Natural killer cell (primary cell): ENCODE measurements at regions not wholly inside any gene's neighbourhood (a gene's known extent, or its start where the extent isn't known, plus 50 kb on each side); places are given as distances from the start of the nearest gene placed in this dataset.

Source experiments
- ATAC-seq, 3 donors: fragments of 150-1000 bp in 2 of 3; fragments of 200-7000 bp in 1 of 3; cut with Tn5 transposase; 1 replicate in 1 of 3; 2 replicates in 2 of 3; pipeline ENCODE4 v1.10.0; 2021; ENCODE audit warnings: mild to moderate bottlenecking in 2 of 3, moderate library complexity in 2 of 3
- DNase-seq, 2 donors: peaks; one replicate each; pipeline versions ENCODE4 v3.0.0 to v3.0.0-alpha.2; 2013 to 2021; ENCODE audit warnings: mixed read lengths in 1 of 2
- H3K27ac ChIP-seq: one replicate; pipeline ENCODE4 v1.5.1; 2013; ENCODE audit warnings: mild to moderate bottlenecking, low read length
- H3K27me3 ChIP-seq: one replicate; pipeline ENCODE4 v1.6.1; 2013; ENCODE audit warnings: low read length; ENCODE audit not compliant: control insufficient read depth, insufficient read depth
- H3K36me3 ChIP-seq: one replicate; pipeline ENCODE4 v1.6.1; 2013; ENCODE audit warnings: low read length; ENCODE audit not compliant: control insufficient read depth, insufficient read depth
- H3K4me1 ChIP-seq: one replicate; pipeline ENCODE4 v1.6.1; 2013; ENCODE audit warnings: low read length; ENCODE audit not compliant: control insufficient read depth, insufficient read depth
- H3K4me3 ChIP-seq: one replicate; pipeline ENCODE4 v1.5.1; 2013; ENCODE audit warnings: low read length
- H3K9me3 ChIP-seq: one replicate; pipeline ENCODE4 v1.6.1; 2013; ENCODE audit warnings: low read length; ENCODE audit not compliant: control insufficient read depth, insufficient read depth
- H3K27ac Mint-ChIP-seq, 2 donors: one replicate each; pipeline ENCODE4 v1.8.0; 2022; ENCODE audit warnings: mild to moderate bottlenecking in 2 of 2, mixed read lengths in 2 of 2, moderate library complexity in 1 of 2
- H3K27me3 Mint-ChIP-seq, 2 donors: one replicate each; pipeline ENCODE4 v1.8.0; 2022; ENCODE audit warnings: low read depth in 2 of 2, mixed read lengths in 2 of 2
- H3K36me3 Mint-ChIP-seq: one replicate; pipeline ENCODE4 v1.8.0; 2022; ENCODE audit warnings: mixed read lengths
- H3K4me1 Mint-ChIP-seq, 2 donors: one replicate each; pipeline ENCODE4 v1.8.0; 2022; ENCODE audit warnings: mixed read lengths in 2 of 2
- H3K4me3 Mint-ChIP-seq: one replicate; pipeline ENCODE4 v1.8.0; 2022; ENCODE audit warnings: mild to moderate bottlenecking, moderate library complexity, mixed read lengths
- H3K9me3 Mint-ChIP-seq, 2 donors: one replicate each; pipeline ENCODE4 v1.8.0; 2022; ENCODE audit warnings: mixed read lengths in 2 of 2
- WGBS: methylation state at CpG from one replicate; pipeline ENCODE4 v1.1.7; 2013; ENCODE audit warnings: missing lambda C conversion rate; ENCODE audit not compliant: insufficient coverage; 5-methylcytosine and 5-hydroxymethylcytosine counted together
- intact Hi-C: fragments of 100-400 bp; cut with micrococcal nuclease; formaldehyde crosslinking; loops from one replicate; pipeline ENCODE4 v1.14.2; 2022
- TF ChIP-seq, protein P1 (sequence below): fragments of 200-600 bp; IDR thresholded peaks from one replicate; pipeline ENCODE4 v1.8.0; 2022; ENCODE audit warnings: antibody characterized with exemption

DNA sequence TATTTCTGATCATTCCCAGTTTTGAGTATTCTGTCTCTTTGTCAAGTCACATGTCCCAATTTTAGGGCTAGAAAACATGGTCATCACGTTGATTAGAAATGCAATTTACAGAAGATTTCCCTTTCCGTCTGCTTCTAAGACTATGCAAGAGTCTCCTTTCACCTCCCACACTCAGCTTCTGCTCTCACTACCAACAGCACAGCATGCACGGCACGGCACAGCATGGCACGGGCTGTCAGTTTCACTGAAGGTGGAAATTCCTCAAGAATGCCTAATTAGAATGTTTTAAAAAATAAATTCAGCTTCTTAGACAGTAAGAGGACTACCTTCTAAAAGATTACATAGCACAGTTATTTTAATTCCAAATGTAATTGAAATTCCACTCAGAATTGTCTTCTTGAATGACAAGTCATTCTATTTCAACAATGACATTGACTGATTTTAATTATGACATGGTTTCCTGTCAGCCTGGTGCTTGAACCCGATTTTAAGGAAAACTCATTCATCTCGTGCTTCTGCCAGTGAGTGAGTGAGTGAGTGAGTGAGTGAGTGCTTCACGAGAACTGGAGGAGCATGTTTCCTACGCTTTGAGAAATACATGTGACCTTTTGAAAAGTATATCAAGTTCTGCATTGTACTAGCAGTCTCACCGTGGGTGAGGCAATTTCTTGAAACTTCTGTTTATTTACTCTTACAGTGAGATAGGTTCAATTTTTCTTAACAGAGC is 124.8 kb upstream of the SORBS2 start:
- 59% methylated on average over 6 of the region's 10 CpGs for WGBS
- peaks cover 0 to 2% of the 10 kb centered on the region in 2 donors for H3K27me3 Mint-ChIP-seq
- Histone ChIP-seq H3K27me3 (no peaks in the 10 kb centered on the region), H3K9me3 (no peaks in the 10 kb centered on the region), H3K4me1 (peaks cover 10% of the 10 kb centered on the region), H3K4me3 (no peak overlapping the region), H3K27ac (no peak overlapping the region), H3K36me3 (no peaks in the 10 kb centered on the region)
- ATAC-seq (no peak), DNase-seq (no peak)
- intact Hi-C loops, result no loop called here
- no peak overlapping the region for H3K27ac Mint-ChIP-seq
- TF ChIP-seq, protein P1, sequence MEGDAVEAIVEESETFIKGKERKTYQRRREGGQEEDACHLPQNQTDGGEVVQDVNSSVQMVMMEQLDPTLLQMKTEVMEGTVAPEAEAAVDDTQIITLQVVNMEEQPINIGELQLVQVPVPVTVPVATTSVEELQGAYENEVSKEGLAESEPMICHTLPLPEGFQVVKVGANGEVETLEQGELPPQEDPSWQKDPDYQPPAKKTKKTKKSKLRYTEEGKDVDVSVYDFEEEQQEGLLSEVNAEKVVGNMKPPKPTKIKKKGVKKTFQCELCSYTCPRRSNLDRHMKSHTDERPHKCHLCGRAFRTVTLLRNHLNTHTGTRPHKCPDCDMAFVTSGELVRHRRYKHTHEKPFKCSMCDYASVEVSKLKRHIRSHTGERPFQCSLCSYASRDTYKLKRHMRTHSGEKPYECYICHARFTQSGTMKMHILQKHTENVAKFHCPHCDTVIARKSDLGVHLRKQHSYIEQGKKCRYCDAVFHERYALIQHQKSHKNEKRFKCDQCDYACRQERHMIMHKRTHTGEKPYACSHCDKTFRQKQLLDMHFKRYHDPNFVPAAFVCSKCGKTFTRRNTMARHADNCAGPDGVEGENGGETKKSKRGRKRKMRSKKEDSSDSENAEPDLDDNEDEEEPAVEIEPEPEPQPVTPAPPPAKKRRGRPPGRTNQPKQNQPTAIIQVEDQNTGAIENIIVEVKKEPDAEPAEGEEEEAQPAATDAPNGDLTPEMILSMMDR, result no peak
- no peaks in the 10 kb centered on the region for H3K36me3 Mint-ChIP-seq
- H3K9me3 Mint-ChIP-seq, result no peaks in the 10 kb centered on the region
- peaks cover 14 to 17% of the 10 kb centered on the region in 2 donors for H3K4me1 Mint-ChIP-seq
- H3K4me3 Mint-ChIP-seq, result no peak overlapping the region

DNA sequence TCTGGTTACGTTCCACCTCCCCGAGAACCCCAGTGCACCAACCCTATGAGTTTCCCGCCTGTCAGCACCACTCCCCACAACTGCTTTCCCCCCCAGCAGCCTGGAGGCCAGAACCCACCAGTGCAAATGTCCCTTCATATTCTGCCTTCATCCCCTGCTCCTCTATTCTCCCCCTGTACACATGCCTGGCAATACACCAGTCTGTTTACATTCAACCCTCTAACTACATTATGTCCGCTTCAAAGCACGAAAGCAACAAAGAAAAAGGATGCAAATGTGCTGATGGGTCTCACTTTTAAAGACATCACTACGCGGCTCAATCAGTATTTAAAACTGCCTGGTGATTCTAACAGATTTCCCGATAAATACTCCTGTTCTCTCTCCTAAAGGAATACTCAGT is 126.7 kb upstream of the SORBS2 start:
- intact Hi-C loops, result no loop called here
- DNase-seq (no peak), ATAC-seq (no peak)
- Mint-ChIP-seq H3K4me3 (no peak overlapping the region), H3K27me3 (peaks cover 0 to 5% of the 10 kb centered on the region in 2 donors), H3K36me3 (no peaks in the 10 kb centered on the region), H3K9me3 (no peaks in the 10 kb centered on the region), H3K27ac (no peak overlapping the region), H3K4me1 (peaks cover 1 to 2% of the 10 kb centered on the region in 2 donors)
- TF ChIP-seq, protein P1, result no peak
- Histone ChIP-seq H3K27me3 (no peaks in the 10 kb centered on the region), H3K9me3 (no peaks in the 10 kb centered on the region), H3K27ac (no peak overlapping the region), H3K4me1 (no peaks in the 10 kb centered on the region), H3K4me3 (no peak overlapping the region), H3K36me3 (no peaks in the 10 kb centered on the region)
- WGBS, result 92% methylated on average over 8 of the region's 8 CpGs

DNA sequence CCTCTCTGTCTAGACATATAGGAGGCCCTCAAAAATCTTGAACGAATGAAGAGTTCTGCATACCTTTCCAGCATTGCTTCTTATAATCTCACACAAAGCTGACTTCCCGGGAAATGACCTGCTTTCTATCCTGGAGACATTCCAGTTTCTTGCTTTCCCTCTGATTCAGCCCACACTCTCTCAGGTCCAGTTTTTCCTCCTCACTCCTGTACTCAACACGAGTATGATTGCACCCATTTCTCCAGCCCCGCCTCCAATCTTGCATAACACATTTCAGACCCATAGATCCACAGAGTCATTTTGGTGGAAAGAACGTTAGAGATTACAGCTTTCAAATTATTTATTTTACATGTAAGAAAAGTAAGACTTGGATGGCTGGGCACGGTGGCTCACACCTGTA is 127.5 kb upstream of the TLR3 start:
- 94% methylated on average over 5 of the region's 6 CpGs for WGBS
- H3K4me1 Mint-ChIP-seq, result peaks cover 0 to 10% of the 10 kb centered on the region in 2 donors

More for the DNA sequence above, 127.5 kb upstream of the TLR3 start:
- Mint-ChIP-seq H3K27ac (no peak overlapping the region), H3K36me3 (no peaks in the 10 kb centered on the region), H3K9me3 (no peaks in the 10 kb centered on the region), H3K4me3 (no peak overlapping the region), H3K27me3 (peaks cover 0 to 5% of the 10 kb centered on the region in 2 donors)
- intact Hi-C loops, result no loop called here
- Histone ChIP-seq H3K4me1 (no peaks in the 10 kb centered on the region), H3K36me3 (no peaks in the 10 kb centered on the region), H3K27me3 (no peaks in the 10 kb centered on the region), H3K4me3 (no peak overlapping the region), H3K27ac (no peak overlapping the region), H3K9me3 (no peaks in the 10 kb centered on the region)
- TF ChIP-seq, protein P1, result no peak
- ATAC-seq, result no peak
- no peak for DNase-seq
